ENCODE measurements at regions not wholly inside any gene's neighbourhood (a gene's known extent, or its start where the extent isn't known, plus 50 kb on each side); places are given as distances from the start of the nearest gene placed in this dataset.

DNA sequence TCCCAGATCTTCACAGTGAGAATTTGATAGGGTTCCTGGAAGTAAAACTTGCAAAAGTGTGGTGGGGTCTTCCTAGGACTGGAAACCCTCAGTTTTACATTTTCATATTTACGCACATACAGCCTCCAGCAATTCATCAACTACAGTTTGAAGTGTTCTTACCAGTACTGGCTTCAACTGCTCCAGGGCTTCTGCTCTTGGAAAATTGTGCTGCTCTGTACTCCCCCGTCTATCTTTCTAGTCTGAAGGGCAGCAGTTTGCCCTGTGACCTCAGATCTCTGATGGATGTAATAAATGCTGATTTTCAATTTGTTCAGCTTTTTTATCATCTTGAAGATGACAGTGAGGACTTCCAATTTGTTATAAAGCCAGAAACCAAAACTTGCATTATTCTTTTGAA, 458.9 kb upstream of the FSTL5 start:
- H3K4me1 ChIP-seq (ENCODE audit: low read depth, poor library complexity, severe bottlenecking), result no peaks in the 10 kb centered on the region
- H3K79me2 ChIP-seq (ENCODE audit: insufficient read depth, low read depth), result no peaks in the 10 kb centered on the region
- no peak overlapping the region for H3K9ac ChIP-seq
- no peak overlapping the region for H2AFZ ChIP-seq (ENCODE audit: low read depth)
- TF ChIP-seq CTCF (conservative IDR thresholded peaks at IDR 0.05; ENCODE audit: low read depth, low read length), result no peak
- H3K4me2 ChIP-seq, result no peak overlapping the region
- no peak overlapping the region for H3K27ac ChIP-seq
- H3K27me3 ChIP-seq (ENCODE audit: insufficient read depth, low read depth), result no peaks in the 10 kb centered on the region
- H4K20me1 ChIP-seq (ENCODE audit: insufficient read depth), result no peaks in the 10 kb centered on the region
- no peaks in the 10 kb centered on the region for H3K36me3 ChIP-seq (ENCODE audit: insufficient read depth)
- H3K4me3 ChIP-seq (IDR thresholded peaks at IDR 0.05; ENCODE audit: insufficient read depth, low read depth, low read length), result no peak overlapping the region

- Histone ChIP-seq H3K36me3 (ENCODE audit: insufficient read depth) (no peaks in the 10 kb centered on the region), H3K4me1 (ENCODE audit: low read depth, poor library complexity, severe bottlenecking) (no peaks in the 10 kb centered on the region), H3K27me3 (ENCODE audit: insufficient read depth, low read depth) (no peaks in the 10 kb centered on the region), H3K79me2 (ENCODE audit: insufficient read depth, low read depth) (no peaks in the 10 kb centered on the region), H3K4me3 (IDR thresholded peaks at IDR 0.05; ENCODE audit: insufficient read depth, low read depth, low read length) (no peak overlapping the region), H4K20me1 (ENCODE audit: insufficient read depth) (no peaks in the 10 kb centered on the region), H3K9ac (no peak overlapping the region), H2AFZ (ENCODE audit: low read depth) (no peak overlapping the region), H3K4me2 (no peak overlapping the region), H3K27ac (no peak overlapping the region)
- no peak for TF ChIP-seq CTCF (conservative IDR thresholded peaks at IDR 0.05; ENCODE audit: low read depth, low read length)
These were observed 446.3 kb upstream of the FSTL5 start for GRCh38 chr4:162610116-162610515.

- no peaks in the 10 kb centered on the region for H3K36me3 ChIP-seq (ENCODE audit: insufficient read depth)
- H2AFZ ChIP-seq (ENCODE audit: low read depth), result no peak overlapping the region
- no peak for TF ChIP-seq CTCF (conservative IDR thresholded peaks at IDR 0.05; ENCODE audit: low read depth, low read length)
- no peak overlapping the region for H3K4me2 ChIP-seq
- H3K4me1 ChIP-seq (ENCODE audit: low read depth, poor library complexity, severe bottlenecking), result no peaks in the 10 kb centered on the region
- H3K4me3 ChIP-seq (IDR thresholded peaks at IDR 0.05; ENCODE audit: insufficient read depth, low read depth, low read length), result no peak overlapping the region
- no peaks in the 10 kb centered on the region for H3K27me3 ChIP-seq (ENCODE audit: insufficient read depth, low read depth)
- H3K9ac ChIP-seq, result no peak overlapping the region
- H3K79me2 ChIP-seq (ENCODE audit: insufficient read depth, low read depth), result no peaks in the 10 kb centered on the region
- H3K27ac ChIP-seq, result no peak overlapping the region
- no peaks in the 10 kb centered on the region for H4K20me1 ChIP-seq (ENCODE audit: insufficient read depth)
These were observed 422.5 kb upstream of the FSTL5 start for GRCh38 chr4:162586266-162586665.

- Histone ChIP-seq H3K36me3 (ENCODE audit: insufficient read depth) (no peaks in the 10 kb centered on the region), H3K79me2 (ENCODE audit: insufficient read depth, low read depth) (no peaks in the 10 kb centered on the region), H3K4me2 (no peak overlapping the region), H3K4me3 (IDR thresholded peaks at IDR 0.05; ENCODE audit: insufficient read depth, low read depth, low read length) (no peak overlapping the region), H2AFZ (ENCODE audit: low read depth) (no peak overlapping the region), H3K27ac (no peak overlapping the region), H4K20me1 (ENCODE audit: insufficient read depth) (no peaks in the 10 kb centered on the region), H3K27me3 (ENCODE audit: insufficient read depth, low read depth) (no peaks in the 10 kb centered on the region), H3K9ac (no peak overlapping the region), H3K4me1 (ENCODE audit: low read depth, poor library complexity, severe bottlenecking) (no peaks in the 10 kb centered on the region)
- no peak for TF ChIP-seq CTCF (conservative IDR thresholded peaks at IDR 0.05; ENCODE audit: low read depth, low read length)
These were observed 418.4 kb upstream of the FSTL5 start for GRCh38 chr4:162582180-162582579.

DNA sequence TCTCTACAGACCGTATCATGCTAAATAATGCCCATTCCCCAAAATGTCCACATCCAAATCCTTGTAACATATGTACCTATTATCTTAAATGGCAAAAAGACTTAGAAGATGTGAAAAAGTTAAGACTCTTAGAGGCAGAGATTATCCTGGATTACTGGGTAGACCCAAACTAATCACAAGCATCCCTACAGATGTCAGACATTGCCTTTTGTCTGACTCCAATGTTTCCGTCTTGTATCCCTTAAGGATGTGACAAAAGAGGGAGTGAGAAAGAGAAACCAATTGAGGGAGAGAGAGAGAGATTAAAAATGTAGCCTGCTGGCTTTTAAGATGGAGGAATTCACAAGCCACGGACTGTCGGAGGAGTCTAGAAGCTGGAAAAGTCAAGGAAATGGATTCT, 401.9 kb upstream of the FSTL5 start:
- H3K27me3 ChIP-seq (ENCODE audit: insufficient read depth, low read depth), result no peaks in the 10 kb centered on the region
- TF ChIP-seq CTCF (conservative IDR thresholded peaks at IDR 0.05; ENCODE audit: low read depth, low read length), result no peak
- H2AFZ ChIP-seq (ENCODE audit: low read depth), result no peak overlapping the region

More for the DNA sequence above, 401.9 kb upstream of the FSTL5 start:
- H3K4me1 ChIP-seq (ENCODE audit: low read depth, poor library complexity, severe bottlenecking), result no peaks in the 10 kb centered on the region
- H3K79me2 ChIP-seq (ENCODE audit: insufficient read depth, low read depth), result no peaks in the 10 kb centered on the region
- no peak overlapping the region for H3K9ac ChIP-seq
- H3K4me3 ChIP-seq (IDR thresholded peaks at IDR 0.05; ENCODE audit: insufficient read depth, low read depth, low read length), result no peak overlapping the region
- no peaks in the 10 kb centered on the region for H4K20me1 ChIP-seq (ENCODE audit: insufficient read depth)
- H3K36me3 ChIP-seq (ENCODE audit: insufficient read depth), result no peaks in the 10 kb centered on the region
- H3K4me2 ChIP-seq, result no peak overlapping the region
- no peak overlapping the region for H3K27ac ChIP-seq
